Right lobe of liver (tissue), 6 donors: ENCODE measurements at regions not wholly inside any gene's neighbourhood (a gene's known extent, or its start where the extent isn't known, plus 50 kb on each side); places are given as distances from the start of the nearest gene placed in this dataset.

Source experiments
- ATAC-seq, 4 donors: fragments of 200-7000 bp; cut with Tn5 transposase; one replicate each; pipeline ENCODE4 v1.9.1; 2020; ENCODE audit warnings: mild to moderate bottlenecking in 4 of 4, moderate library complexity in 4 of 4
- DNase-seq, 3 donors: peaks; one replicate each; pipeline ENCODE4 v3.0.0-alpha.2; 2020
- H3K27ac ChIP-seq, 3 donors: fragments of 200-600 bp; one replicate each; pipeline ENCODE4 v1.8.0; 2022
- H3K27me3 ChIP-seq, 2 donors: fragments of 200-600 bp; one replicate each; pipeline ENCODE4 v1.8.0; 2022
- H3K36me3 ChIP-seq, 4 donors: fragments of 200-600 bp; sonication (generic) in 1 of 4; one replicate each; pipeline versions ENCODE4 v1.5.1 to v1.8.0; 2017 to 2022; ENCODE audit warnings: control low read depth in 1 of 4
- H3K4me1 ChIP-seq, 4 donors: fragments of 200-600 bp; sonication (generic) in 1 of 4; one replicate each; pipeline versions ENCODE4 v1.5.1 to v1.8.0; 2017 to 2022; ENCODE audit warnings: control low read depth in 1 of 4
- H3K4me3 ChIP-seq, 3 donors: fragments of 200-600 bp; one replicate each; pipeline ENCODE4 v1.8.0; 2022
- H3K9me3 ChIP-seq, 4 donors: fragments of 200-600 bp; sonication (generic) in 1 of 4; one replicate each; pipeline versions ENCODE4 v1.5.1 to v1.8.0; 2017 to 2022; ENCODE audit warnings: control low read depth in 1 of 4
- CTCF ChIP-seq, 4 donors: fragments of 200-600 bp in 3 of 4; fragments of 450-650 bp in 1 of 4; IDR thresholded peaks; one replicate each; pipeline versions ENCODE4 v1.5.1 to v1.8.0; 2016 to 2022; ENCODE audit warnings: antibody characterized with exemption in 4 of 4, mild to moderate bottlenecking in 2 of 4
- POLR2A ChIP-seq: fragments of 450-650 bp; IDR thresholded peaks from one replicate; pipeline ENCODE4 v1.6.1; 2017; ENCODE audit warnings: antibody characterized with exemption, mild to moderate bottlenecking
- WGBS: methylation state at CpG from one replicate; pipeline ENCODE4 v1.1.6; 2018; ENCODE audit warnings: low coverage, low lambda C conversion rate; ENCODE audit not compliant: insufficient coverage; ENCODE audit errors: missing lambda C conversion rate; 5-methylcytosine and 5-hydroxymethylcytosine counted together
- intact Hi-C, 2 donors: fragments of 100-400 bp; cut with DNase I; formaldehyde crosslinking; loops; one replicate each; pipeline versions ENCODE4 v1.11.2 to v1.14.1; 2022
- donor health status: DM: no; HTN: yes; CAD: no.
- donor health status: DM: no; HTN: no; CAD: no.
- donor health status: DM: no; HTN: no; CAD: no.
- donor health status: DM: no; HTN: yes; CAD: no.
- donor health status: DM: no; HTN: yes; CAD: no.

GRCh38 chr2:207289295-207290018 is 123.7 kb upstream of the KLF7 start:
- Histone ChIP-seq H3K36me3 (no peaks in the 10 kb centered on the region), H3K4me3 (no peak overlapping the region), H3K4me1 (no peaks in the 10 kb centered on the region), H3K9me3 (no peaks in the 10 kb centered on the region), H3K27ac (no peak overlapping the region), H3K27me3 (no peaks in the 10 kb centered on the region)
- intact Hi-C loops = no loop called here
- no peak for TF ChIP-seq CTCF (IDR thresholded peaks at IDR 0.05)
- TF ChIP-seq POLR2A = no peak
- ATAC-seq (no peak), DNase-seq (no peak)
- 33% methylated on average over 2 of the region's 2 CpGs for WGBS

GRCh38 chr2:207290833-207291624 is 125.3 kb upstream of the KLF7 start:
- Histone ChIP-seq H3K36me3 (no peaks in the 10 kb centered on the region), H3K27me3 (no peaks in the 10 kb centered on the region), H3K4me1 (no peaks in the 10 kb centered on the region), H3K27ac (no peak overlapping the region), H3K4me3 (no peak overlapping the region), H3K9me3 (no peaks in the 10 kb centered on the region)
- peak in 1 of 4 donors; percentile 60 for ATAC-seq
- WGBS = 68% methylated on average over 5 of the region's 5 CpGs
- no peak for DNase-seq
- TF ChIP-seq POLR2A (no peak), CTCF (IDR thresholded peaks at IDR 0.05) (no peak)
- intact Hi-C loops = no loop called here

GRCh38 chr2:207291625-207292252 is 126.0 kb upstream of the KLF7 start:
- 67% methylated on average over 5 of the region's 5 CpGs for WGBS
- DNase-seq (no peak), ATAC-seq (no peak)
- no peak for TF ChIP-seq CTCF (IDR thresholded peaks at IDR 0.05)
- TF ChIP-seq POLR2A = no peak
- no peaks in the 10 kb centered on the region for H3K9me3 ChIP-seq
- no peaks in the 10 kb centered on the region for H3K27me3 ChIP-seq
- H3K4me1 ChIP-seq = no peaks in the 10 kb centered on the region
- no peaks in the 10 kb centered on the region for H3K36me3 ChIP-seq
- no peak overlapping the region for H3K27ac ChIP-seq
- H3K4me3 ChIP-seq = no peak overlapping the region
- intact Hi-C loops = no loop called here

GRCh38 chr2:207296265-207296948 is 130.7 kb upstream of the KLF7 start:
- H3K27me3 ChIP-seq = no peaks in the 10 kb centered on the region
- H3K27ac ChIP-seq = no peak overlapping the region
- no peaks in the 10 kb centered on the region for H3K4me1 ChIP-seq
- no peak overlapping the region for H3K4me3 ChIP-seq
- no peaks in the 10 kb centered on the region for H3K9me3 ChIP-seq
- DNase-seq (no peak), ATAC-seq (no peak)
- intact Hi-C loops = no loop called here
- no peak for TF ChIP-seq CTCF (IDR thresholded peaks at IDR 0.05)
- TF ChIP-seq POLR2A = no peak
- no peaks in the 10 kb centered on the region for H3K36me3 ChIP-seq
- WGBS = 57% methylated on average over 3 of the region's 3 CpGs
